Mononuclear cell (primary cell): ENCODE measurements at regions not wholly inside any gene's neighbourhood (a gene's known extent, or its start where the extent isn't known, plus 50 kb on each side); places are given as distances from the start of the nearest gene placed in this dataset.

Source experiments
- H3K27me3 ChIP-seq: 2 replicates; pipeline ENCODE4 v1.6.0; 2011; ENCODE audit warnings: low read length, control low read depth; ENCODE audit not compliant: insufficient read depth
- H3K4me1 ChIP-seq: 2 replicates; pipeline ENCODE4 v1.5.1; 2011; ENCODE audit warnings: mild to moderate bottlenecking, low read length, control low read depth; ENCODE audit not compliant: insufficient read depth
- H3K4me3 ChIP-seq: 2 replicates; pipeline ENCODE4 v1.5.1; 2011; ENCODE audit warnings: mild to moderate bottlenecking, low read length, moderate library complexity
- H3K9me3 ChIP-seq: 2 replicates; pipeline ENCODE4 v1.5.1; 2011; ENCODE audit warnings: low read depth, mild to moderate bottlenecking, control low read depth, low read length

DNA sequence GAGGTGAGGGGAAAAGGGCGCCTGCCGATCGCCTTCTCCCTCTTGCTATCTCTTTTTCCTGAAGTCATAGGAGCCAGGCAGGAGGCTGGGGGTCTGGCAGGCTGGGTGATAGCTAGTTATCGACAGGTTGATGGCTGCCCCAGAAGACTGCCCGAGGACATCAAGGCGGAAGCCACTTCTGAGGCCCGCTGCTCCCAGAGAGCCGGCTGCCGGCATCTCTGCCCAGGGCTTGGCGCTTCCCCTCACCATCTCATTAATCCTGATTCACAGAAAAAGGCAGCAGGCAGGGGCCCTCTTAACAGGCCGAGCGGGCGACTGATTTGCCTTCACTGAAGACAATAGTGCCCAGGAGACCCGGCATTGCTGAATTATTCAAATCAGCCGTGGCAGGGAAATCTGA, 124.2 kb downstream of the MIAT start:
- Histone ChIP-seq H3K27me3 (no peaks in the 10 kb centered on the region), H3K9me3 (no peaks in the 10 kb centered on the region), H3K4me1 (no peaks in the 10 kb centered on the region), H3K4me3 (no peak overlapping the region)

DNA sequence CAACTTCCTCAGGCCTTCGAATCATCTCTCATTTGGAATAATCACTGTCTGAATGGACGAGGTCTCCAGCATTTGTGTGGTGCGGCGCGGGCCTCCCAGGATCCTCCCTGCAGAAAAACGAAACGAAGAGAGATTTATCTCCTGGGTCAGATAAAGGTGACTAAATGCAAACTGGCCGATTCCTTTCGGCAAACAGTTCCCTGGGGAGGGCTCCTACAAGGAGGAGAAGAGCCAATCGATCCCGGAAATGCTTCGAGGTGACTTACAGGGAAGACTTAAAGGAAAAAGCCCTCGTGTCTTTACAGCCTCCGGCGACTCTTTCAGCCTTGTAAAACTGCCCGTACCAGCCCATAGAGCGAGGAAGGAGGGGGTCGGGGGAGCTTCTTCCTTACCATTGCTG, 126.5 kb downstream of the MIAT start:
- Histone ChIP-seq H3K4me1 (no peaks in the 10 kb centered on the region), H3K9me3 (no peaks in the 10 kb centered on the region)

DNA sequence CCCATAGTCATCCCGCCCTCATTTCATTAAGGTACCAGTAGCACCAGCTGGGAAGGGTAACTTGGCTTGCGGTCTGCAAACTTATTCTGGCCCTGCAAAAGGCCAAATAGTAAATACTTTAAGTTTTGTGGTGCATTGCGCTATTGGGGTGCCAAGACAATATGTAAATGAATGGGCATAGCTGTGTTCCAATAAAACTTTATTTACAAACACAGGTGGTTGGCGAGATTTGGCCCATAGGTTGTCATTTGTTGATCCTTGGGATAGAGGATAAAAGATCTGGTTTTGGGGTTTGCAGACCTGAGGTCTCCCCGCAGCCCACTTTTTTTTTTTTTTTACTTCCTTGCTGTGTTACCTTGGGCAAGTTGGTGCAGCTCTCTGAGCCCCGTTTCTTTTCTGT, 127.4 kb downstream of the MIAT start:
- no peaks in the 10 kb centered on the region for H3K4me1 ChIP-seq
- no peaks in the 10 kb centered on the region for H3K9me3 ChIP-seq
- H3K4me3 ChIP-seq, result no peak overlapping the region
- H3K27me3 ChIP-seq, result no peaks in the 10 kb centered on the region

More for the DNA sequence above, 126.5 kb downstream of the MIAT start:
- Histone ChIP-seq H3K27me3 (no peaks in the 10 kb centered on the region), H3K4me3 (no peak overlapping the region)

DNA sequence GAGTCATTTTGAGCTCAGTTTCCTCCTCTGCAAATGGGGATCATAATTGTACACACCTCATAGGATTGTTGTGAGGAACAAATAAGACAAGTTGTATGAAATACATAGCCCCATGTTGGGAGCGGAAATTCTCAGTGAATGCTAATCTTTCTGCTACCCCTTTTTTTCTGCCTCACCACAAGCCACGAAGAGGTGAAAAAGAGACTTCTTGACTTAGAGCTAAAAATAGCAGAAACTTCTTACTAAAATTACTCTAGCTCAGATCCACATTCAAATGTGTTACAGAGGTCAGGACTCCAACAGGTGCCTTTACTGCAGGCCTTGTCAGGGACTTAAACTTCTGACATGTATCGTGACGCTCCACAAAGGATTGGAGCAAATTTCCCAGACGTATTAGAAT, 128.5 kb downstream of the MIAT start:
- no peaks in the 10 kb centered on the region for H3K9me3 ChIP-seq
- H3K4me1 ChIP-seq, result no peaks in the 10 kb centered on the region
- no peaks in the 10 kb centered on the region for H3K27me3 ChIP-seq
- H3K4me3 ChIP-seq, result no peak overlapping the region

DNA sequence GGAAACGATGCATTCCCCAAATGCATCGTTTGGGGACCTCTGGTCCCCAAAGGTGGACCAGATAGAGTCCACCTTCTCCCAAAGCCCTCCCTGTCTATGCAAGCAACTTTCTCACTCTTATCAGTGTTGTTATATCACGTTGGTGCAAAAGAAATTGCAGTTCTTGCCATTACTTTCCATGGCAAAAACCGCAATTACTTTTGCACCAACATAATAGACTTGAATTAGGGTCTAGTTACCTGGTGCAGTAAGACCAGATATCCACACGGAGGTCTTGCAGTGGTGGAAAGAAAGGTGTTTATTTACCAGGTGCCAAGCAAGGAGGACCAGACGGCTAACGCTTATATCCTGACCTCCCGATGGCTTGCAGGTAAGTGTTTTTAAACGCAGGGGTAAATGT, 129.0 kb downstream of the MIAT start:
- Histone ChIP-seq H3K4me3 (no peak overlapping the region), H3K27me3 (no peaks in the 10 kb centered on the region), H3K4me1 (no peaks in the 10 kb centered on the region), H3K9me3 (no peaks in the 10 kb centered on the region)

DNA sequence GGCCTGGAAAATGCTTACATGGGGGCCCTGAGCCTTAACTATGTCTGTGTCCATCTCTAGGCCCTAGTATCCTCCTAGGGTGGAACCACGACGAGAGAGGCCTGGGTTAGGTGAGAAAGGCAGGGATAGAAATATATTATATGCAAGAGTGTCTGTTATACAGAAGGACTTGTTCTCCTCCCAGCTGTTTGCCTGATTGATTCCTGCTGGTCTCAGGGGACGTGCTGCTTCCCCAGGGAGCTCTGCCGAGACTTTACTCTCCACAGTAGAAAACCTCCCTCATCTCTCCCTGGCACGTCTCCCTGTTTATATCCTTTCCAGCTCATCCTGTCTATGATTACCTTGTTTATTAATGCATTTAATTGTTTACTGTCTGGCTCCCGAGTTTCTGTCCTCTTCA, 132.6 kb downstream of the MIAT start:
- no peak overlapping the region for H3K4me3 ChIP-seq
- H3K9me3 ChIP-seq, result no peaks in the 10 kb centered on the region
- H3K27me3 ChIP-seq, result no peaks in the 10 kb centered on the region
- no peaks in the 10 kb centered on the region for H3K4me1 ChIP-seq

DNA sequence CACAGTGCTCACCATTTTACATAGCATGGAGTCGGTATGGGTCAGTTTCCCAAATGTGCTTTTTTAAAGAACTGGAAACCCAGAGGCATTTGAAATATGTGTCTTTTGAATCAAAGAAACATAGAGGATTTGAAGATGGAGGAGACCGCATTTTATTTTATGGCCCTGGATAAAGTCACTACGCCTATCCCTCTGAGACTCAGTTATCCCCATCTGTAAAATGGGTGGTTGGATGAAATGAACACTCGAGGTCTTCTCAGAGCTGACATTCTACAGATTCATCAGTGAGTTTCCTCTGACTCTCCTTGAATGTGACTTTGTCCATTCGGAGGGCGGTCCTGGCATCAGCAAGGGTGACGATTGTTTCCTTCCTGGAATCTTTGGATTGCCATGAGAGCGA, 135.1 kb downstream of the MIAT start:
- Histone ChIP-seq H3K9me3 (no peaks in the 10 kb centered on the region), H3K27me3 (no peaks in the 10 kb centered on the region), H3K4me3 (no peak overlapping the region), H3K4me1 (no peaks in the 10 kb centered on the region)

DNA sequence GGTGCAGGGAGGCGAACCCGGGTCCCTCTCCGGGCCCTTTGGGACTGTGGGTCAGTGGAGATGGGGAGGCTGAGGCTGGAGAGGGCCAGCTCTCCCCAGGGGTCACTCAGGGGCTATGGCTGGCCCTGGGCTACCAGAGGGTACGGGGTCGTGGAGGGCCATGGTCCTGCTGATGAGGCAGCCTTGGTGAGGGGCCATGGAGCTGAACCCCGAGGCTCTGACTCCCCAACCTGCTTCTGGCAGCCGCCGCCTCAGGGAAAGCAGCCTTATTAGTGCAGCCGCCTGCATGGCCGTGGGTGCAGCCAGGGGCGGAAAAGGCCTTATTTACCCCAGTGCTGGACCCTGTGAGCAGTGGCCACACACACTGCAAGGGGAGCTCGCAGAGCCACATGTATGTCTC, 139.4 kb downstream of the MIAT start:
- Histone ChIP-seq H3K4me3 (no peak overlapping the region), H3K9me3 (no peaks in the 10 kb centered on the region), H3K27me3 (no peaks in the 10 kb centered on the region), H3K4me1 (no peaks in the 10 kb centered on the region)

DNA sequence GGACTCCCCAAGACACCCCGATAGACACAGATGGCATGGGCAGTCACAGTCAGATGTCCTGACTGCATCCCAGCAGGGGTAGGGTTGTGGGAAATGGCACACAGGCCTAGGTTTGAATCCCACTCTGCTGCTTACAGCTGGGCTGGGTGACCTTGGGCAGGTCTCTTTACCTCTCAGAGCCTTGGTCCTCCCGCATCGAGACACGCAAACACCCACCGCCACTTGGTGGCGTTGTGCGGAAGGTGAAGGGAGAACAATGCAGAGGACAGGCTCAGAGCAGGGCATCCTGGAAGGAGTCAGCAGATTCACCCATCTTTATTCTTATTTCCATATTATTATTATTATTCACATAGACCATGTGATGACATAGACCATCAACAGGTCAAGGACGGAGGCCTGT, 140.5 kb downstream of the MIAT start:
- no peaks in the 10 kb centered on the region for H3K27me3 ChIP-seq
- no peaks in the 10 kb centered on the region for H3K9me3 ChIP-seq
- H3K4me1 ChIP-seq, result no peaks in the 10 kb centered on the region
- no peak overlapping the region for H3K4me3 ChIP-seq

DNA sequence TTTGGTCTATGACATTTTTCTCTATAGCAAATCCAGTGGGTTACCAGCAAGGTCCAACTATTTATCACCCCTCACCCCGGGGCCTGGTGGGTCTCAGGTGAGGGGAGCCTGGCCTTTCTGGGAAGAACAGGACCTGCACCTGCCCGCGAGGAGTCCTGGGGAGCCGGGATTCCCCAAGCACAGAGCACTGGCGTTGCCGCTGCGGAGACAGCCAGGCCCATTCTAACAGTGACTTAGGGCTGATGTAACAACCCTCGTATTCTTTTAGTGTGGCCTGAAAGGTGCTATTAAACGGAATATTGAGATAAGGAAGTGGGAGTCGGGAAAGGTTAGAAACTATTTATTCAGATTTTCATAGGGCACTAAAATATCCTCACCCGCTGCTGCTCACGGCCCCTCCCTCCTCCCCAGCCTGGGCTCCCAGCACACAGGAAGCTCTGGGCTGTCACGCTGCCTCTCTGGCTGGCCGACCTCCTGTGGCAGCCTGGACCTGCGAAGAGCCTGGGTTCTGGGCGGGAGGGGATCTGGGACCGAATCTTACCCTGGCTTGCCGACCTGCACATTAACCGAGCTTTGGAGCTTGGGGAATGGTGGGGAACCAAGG, 141.2 kb downstream of the MIAT start:
- no peaks in the 10 kb centered on the region for H3K27me3 ChIP-seq
- H3K4me3 ChIP-seq, result no peak overlapping the region
- H3K9me3 ChIP-seq, result no peaks in the 10 kb centered on the region
- no peaks in the 10 kb centered on the region for H3K4me1 ChIP-seq

DNA sequence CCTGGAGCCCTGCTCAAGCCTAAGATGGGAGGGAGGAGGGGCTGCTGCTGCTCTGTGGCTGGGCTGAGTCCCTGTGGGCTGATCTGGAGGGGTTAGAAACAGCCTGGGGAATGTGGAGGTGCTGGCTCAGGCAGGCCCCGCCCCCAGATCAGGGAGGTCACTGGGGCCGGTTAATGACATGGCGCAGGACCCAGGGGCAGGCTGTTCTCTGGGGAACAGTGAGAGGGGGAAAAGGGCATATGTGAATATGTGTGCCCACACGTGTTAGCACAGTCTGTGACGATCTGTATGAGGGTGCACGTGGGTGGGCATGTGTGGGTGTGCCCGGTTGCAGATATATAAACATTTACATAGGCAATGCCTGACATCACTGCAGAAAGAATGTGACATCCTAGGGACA, 143.5 kb downstream of the MIAT start:
- H3K27me3 ChIP-seq, result no peaks in the 10 kb centered on the region

DNA sequence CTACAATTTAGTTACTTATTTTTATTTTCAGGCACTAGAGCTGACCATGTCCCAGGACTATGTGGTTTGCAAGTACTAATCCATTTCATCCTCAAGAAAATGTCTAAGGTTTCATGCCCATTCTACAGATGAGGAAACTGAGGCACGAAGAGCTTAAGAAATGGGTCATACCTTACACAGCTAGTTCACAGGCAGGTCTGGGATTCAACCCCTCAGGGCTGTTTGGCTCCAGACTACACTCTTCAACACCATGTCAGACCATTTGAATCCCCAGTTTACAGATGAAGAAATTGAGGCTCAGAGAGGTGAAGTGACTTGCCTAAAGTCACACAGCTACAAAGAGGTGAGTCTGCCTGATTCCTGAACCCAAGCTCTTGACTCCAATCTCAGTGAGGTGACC, 144.1 kb downstream of the MIAT start:
- Histone ChIP-seq H3K4me1 (no peaks in the 10 kb centered on the region), H3K27me3 (no peaks in the 10 kb centered on the region)

More for the DNA sequence above, 143.5 kb downstream of the MIAT start:
- Histone ChIP-seq H3K4me3 (no peak overlapping the region), H3K4me1 (no peaks in the 10 kb centered on the region), H3K9me3 (no peaks in the 10 kb centered on the region)

DNA sequence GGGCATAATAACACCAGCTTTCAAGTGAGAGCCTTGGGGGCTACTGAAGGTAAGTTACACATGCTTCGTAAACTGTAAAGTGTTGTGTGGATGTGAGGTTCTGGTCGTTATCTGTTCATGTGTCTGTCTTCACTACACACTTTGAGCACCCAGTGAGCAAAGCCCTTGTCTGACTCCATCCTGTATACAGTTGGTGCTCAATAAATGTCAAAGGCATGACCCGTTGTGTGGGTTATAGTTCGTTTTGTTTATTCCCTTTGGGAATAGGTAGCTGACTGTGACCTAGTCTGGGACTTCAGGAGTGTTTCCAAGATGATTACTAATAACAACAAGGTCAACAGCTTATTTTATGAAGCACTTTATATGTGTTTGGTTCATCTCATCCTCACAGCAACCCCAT, 146.9 kb downstream of the MIAT start:
- H3K4me3 ChIP-seq, result no peak overlapping the region
- H3K9me3 ChIP-seq, result no peaks in the 10 kb centered on the region
- no peaks in the 10 kb centered on the region for H3K4me1 ChIP-seq
- no peaks in the 10 kb centered on the region for H3K27me3 ChIP-seq

More for the DNA sequence above, 144.1 kb downstream of the MIAT start:
- Histone ChIP-seq H3K9me3 (no peaks in the 10 kb centered on the region), H3K4me3 (no peak overlapping the region)

DNA sequence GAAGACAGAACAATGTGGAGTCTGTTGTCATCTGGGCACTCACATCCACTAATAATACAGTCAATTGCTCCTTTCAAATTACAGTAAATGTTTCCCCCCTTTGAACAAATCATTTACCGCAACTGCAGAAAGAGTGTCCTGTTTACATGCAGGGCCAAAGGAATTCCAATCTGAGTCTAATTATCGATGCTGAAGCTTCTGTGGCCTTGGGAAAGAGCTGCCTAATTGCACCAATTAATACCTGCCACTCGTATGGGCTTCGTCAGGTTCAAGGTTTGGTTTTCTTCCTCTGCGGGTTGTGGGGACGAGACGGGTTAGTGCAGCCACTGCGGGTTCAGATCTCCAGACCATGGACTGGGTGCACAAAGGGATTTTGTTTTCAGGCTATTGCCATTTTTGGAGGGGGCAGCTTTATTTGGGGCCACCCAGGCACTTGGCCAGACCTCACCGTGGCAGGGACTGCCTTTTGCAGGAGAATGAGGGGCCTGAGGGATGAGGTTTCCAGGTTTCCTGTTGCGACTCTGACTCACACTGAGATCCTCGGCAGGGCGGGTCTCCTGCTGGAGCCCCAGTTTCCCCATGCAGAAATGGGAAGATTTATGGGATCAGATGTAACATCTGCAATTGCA, 147.6 kb downstream of the MIAT start:
- Histone ChIP-seq H3K9me3 (no peaks in the 10 kb centered on the region), H3K4me3 (no peak overlapping the region), H3K4me1 (no peaks in the 10 kb centered on the region), H3K27me3 (no peaks in the 10 kb centered on the region)

DNA sequence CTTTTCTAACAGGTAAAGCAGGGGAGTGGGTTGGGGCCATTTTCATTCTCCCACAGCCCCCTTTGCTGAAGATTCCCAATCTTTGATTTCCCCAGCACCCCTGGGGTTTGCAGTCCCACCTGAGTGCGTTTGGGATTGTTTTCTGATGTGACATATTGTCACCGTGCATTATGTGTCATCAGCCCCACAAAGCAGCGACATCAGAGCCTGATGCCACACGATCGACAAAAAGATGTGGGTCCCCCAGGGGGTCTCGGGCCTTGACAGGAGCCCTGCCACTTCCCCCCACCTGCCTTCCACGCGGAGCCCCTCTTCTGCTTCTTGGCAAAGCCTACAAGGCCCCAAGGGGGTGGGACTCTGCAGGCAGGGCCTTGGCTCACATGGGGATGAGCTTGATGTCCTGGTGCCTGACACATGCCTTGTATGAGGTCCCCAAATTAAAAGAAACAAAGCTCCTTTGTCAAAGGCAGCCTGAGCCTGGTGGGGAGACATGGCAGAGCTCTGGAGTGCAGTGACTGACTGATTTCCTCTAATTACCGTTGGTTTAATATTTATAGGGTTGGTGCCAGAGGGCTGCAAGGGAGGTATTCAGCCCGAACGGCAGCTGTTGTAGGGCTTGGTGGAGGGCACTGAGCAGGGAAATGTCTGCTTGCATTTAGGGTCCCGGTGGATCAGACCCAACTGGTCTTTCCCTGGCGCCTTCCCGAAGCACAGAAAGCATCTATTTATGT, 149.2 kb downstream of the MIAT start:
- Histone ChIP-seq H3K4me1 (no peaks in the 10 kb centered on the region), H3K4me3 (no peak overlapping the region), H3K27me3 (no peaks in the 10 kb centered on the region), H3K9me3 (no peaks in the 10 kb centered on the region)

DNA sequence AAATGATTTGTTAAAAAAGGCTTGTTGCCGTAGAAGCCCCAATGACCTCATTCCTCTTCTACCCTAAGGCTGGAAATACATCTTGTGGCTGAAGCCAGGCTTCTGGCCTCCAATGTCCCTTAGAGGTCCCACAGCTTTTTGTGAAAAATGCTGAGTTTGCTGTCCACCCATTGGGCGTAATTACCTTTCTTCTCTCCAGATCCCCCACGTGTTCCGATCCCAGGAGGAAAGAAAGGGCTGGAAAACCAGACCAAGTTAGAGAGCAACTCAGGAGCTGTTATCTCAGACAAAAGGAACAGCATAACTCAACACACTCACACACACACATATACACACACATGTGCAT, 154.2 kb downstream of the MIAT start:
- no peaks in the 10 kb centered on the region for H3K4me1 ChIP-seq
- H3K4me3 ChIP-seq, result no peak overlapping the region

More for the DNA sequence above, 154.2 kb downstream of the MIAT start:
- no peaks in the 10 kb centered on the region for H3K27me3 ChIP-seq
- H3K9me3 ChIP-seq, result no peaks in the 10 kb centered on the region
